HG02610 (cell line): ENCODE measurements at regions not wholly inside any gene's neighbourhood (a gene's known extent, or its start where the extent isn't known, plus 50 kb on each side); places are given as distances from the start of the nearest gene placed in this dataset.

Experiments used
- ATAC-seq: cut with Tn5 transposase; IDR thresholded peaks from one replicate; pipeline ENCODE4 v1.9.1; 2021; ENCODE audit warnings: mild to moderate bottlenecking, moderate library complexity; ENCODE audit not compliant: unreplicated experiment

DNA sequence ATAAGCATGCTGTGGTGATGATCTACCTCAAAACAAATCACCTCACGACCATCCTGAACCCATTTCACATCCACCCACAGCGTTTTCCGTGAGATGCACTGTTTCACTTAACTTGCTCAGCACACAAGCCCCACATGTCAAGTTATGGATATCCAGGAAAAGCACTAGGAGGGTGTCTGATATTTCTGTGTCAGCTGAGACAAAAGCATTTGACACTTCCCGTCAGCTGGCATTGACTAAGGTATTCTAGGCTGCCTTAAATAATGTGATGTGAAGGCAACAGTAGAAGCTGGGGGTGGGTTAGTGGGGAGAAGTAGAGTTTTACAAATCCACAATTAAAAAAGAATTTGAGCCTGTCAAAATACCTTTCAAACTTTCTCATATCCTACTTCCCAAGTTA, 68.7 kb upstream of the MDFIC start:
- no peak for ATAC-seq

DNA sequence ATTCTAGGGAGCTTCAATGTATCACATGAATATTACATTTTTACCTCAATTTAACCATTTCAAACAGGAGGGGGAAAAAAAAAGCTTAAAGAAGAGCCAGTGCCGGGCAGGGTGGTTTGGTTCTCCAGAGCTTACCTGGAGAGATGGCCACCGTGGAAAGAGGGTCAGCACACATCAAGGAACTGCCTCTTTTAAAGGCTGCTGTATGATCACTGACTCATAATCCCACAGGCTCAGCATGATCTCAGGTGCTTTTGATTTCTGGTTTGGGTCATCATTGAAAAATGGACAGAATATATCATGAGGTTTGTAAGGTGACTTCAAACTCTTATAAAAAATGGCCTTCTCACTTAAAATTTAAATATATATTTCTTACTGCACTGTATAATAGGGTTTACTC, 67.5 kb upstream of the MDFIC start:
- no peak for ATAC-seq

DNA sequence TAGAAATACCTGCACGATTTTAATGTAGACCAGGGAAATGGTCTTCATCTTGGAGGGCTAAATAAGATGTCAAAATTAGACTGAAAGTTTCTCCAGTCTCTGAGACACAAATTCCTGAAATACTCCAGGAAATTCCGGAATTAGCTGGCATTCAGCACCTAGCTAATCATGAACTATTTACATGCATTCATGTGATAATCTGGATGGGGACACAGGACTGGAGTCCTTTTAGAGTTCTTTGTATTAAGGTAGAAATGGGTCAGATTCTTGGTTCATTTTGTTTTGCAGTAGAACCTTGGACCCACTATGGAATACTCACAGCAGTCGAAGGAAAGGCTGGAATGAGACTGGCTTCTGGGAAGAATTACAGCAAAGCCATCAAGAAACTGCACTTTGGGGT, 65.3 kb upstream of the MDFIC start:
- no peak for ATAC-seq

DNA sequence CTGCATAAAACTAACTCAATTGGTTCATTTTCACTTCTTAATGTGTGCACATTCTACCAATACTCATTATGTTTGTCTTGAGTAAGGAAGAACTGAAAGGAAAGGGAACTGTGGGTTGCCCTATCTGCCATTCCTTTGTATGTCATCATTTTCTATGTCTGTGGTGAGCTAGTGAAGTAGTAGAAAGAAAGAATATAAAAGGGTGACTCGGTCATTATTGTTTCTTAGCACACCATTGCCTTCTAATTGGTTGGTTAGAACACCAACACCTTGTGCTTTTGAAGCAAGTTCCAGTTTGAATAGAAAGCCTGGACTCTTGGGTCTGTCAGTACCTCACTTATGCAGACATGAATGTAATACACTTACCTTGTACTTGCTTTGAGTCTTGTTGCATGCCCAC, 64.3 kb upstream of the MDFIC start:
- ATAC-seq: no peak

DNA sequence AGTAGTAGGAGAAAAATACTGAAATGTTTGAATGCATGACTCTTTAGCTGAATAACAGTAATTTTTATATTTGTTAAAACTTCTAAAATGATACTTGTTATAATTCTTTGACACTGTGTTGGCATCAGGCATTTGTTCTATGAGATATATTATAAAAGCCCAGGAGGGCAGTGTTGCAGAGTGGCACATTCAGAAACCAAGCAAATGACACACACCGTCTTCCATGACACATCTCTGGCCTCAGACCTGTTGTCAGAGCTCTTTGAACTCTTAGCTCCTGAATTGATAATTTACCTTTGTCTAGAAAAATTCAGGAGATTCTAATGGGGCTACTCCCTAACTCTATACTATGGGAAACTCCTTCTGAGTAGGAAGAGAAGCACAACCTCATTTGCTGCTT, 62.4 kb upstream of the MDFIC start:
- no peak for ATAC-seq

DNA sequence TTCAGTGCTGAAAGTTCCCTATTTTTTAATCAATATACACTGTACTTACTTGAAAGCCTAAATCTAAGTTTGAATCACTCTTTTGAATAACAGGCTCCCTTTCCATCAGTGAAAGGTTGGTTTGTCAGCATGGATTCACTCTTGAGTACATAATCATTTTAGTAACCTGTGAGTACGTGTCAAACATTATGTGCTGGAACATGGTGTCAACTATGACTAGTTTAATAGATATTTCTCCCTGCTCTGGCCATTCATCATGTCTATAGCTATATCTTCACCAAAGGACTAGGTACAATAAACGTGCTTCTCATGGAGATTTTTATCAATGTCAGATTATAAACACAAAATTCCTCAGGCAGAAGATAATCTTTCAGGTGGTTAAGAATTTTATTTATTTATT, 61.7 kb upstream of the MDFIC start:
- ATAC-seq: no peak

DNA sequence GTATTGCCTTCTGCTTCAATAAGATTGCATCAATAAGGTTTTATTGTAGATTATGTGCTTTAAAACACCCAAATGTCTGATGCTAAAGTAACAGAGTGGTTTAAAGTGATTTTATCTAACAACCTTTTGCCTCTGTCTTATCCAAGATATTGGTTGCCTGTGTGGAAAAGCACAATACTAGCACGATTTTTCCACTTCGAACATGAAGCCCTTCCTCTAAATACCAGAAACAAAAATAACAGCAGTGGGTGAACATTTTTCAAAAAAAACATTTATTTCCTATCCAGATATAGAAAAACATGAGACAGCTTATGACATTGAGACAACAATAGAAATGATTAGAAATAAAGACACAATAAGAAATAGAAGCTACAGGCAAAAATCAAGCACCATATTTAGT, 59.5 kb upstream of the MDFIC start:
- ATAC-seq: no peak

DNA sequence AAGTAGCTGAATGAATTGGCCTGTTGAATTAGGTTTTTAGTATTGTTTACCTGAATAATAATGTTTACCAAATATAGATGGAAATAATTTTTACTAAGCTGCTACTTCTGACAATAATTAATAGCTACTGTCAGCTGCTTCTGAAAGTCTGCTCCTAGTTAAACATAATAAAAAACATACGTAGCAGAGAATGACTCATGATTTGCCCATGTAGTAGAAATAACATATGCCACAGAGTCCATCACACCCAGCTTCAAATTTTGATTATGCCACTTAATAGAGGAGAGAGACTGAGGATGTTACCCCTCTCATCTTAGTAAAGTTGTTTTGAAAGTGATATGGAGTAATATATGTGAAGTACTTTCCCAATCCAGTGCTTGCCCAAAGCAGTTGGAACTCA, 57.6 kb upstream of the MDFIC start:
- no peak for ATAC-seq

DNA sequence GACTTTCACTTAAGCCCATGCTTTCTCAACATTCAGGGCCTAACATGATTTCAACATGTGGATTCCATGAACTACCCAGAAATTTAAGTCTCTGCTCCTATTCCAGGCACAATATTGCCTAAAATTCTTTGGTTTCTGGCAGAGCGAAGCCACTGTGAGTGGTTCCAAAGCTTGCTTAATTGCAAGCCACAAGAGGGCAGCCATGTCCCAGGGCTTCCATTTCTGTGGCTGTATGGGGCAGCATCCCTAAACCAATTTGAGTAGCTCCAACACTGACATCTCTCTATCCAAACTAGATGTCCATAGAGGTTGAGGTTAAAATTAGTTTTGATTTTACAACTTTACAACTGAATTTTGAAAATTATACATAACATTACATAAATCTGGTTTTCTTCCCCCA, 56.3 kb upstream of the MDFIC start:
- peak; percentile 87 for ATAC-seq
